ENCODE measurements at regions not wholly inside any gene's neighbourhood (a gene's known extent, or its start where the extent isn't known, plus 50 kb on each side); places are given as distances from the start of the nearest gene placed in this dataset.

DNA sequence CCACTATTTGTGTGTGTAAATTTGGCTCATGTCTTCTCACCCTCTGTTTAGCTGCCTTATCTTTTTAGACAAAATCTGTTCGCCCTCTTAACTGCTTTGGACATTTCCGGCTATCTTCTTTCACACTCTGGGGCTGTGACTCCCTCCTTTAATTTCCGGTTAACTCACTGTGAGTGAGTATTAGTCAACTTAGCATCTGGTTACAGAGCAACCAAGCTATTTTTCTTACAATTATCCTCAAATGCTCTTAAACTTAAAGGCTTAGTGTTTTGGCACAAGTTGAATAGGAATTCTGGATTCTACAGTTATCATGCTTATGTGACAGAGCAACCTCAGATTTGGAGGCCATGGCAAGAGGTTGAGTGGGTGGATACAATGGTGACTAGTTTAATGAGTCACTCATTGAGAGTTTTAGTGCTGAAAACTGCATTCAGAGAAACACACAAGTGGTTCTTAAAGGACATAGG lies 177.6 kb upstream of the SEMA3A start:
- TF ChIP-seq, protein P1, sequence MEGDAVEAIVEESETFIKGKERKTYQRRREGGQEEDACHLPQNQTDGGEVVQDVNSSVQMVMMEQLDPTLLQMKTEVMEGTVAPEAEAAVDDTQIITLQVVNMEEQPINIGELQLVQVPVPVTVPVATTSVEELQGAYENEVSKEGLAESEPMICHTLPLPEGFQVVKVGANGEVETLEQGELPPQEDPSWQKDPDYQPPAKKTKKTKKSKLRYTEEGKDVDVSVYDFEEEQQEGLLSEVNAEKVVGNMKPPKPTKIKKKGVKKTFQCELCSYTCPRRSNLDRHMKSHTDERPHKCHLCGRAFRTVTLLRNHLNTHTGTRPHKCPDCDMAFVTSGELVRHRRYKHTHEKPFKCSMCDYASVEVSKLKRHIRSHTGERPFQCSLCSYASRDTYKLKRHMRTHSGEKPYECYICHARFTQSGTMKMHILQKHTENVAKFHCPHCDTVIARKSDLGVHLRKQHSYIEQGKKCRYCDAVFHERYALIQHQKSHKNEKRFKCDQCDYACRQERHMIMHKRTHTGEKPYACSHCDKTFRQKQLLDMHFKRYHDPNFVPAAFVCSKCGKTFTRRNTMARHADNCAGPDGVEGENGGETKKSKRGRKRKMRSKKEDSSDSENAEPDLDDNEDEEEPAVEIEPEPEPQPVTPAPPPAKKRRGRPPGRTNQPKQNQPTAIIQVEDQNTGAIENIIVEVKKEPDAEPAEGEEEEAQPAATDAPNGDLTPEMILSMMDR (IDR thresholded peaks at IDR 0.05): no peak
- no peak for TF ChIP-seq EZH2 (IDR thresholded peaks at IDR 0.05)
- no peak for TF ChIP-seq EZH2phosphoT487 (IDR thresholded peaks at IDR 0.05)

Measured in neural progenitor cell (in vitro differentiated cells).